Kasumi-1 (cell line): ENCODE measurements at regions not wholly inside any gene's neighbourhood (a gene's known extent, or its start where the extent isn't known, plus 50 kb on each side); places are given as distances from the start of the nearest gene placed in this dataset.
"Not testable (repeated sequence)": the region's sequence is repeated elsewhere in the genome, so short reads cannot be mapped to it uniquely, and the experiment has no call there.

Experiments used
- DNase-seq, 2 experiments: peaks; one replicate each; lab custom pipeline; 2025; lab: John Stamatoyannopoulos, UW

- no peak for DNase-seq
Observed at GRCh38 chr1:164433818-164434170, 125.2 kb upstream of the PBX1 start.

DNA sequence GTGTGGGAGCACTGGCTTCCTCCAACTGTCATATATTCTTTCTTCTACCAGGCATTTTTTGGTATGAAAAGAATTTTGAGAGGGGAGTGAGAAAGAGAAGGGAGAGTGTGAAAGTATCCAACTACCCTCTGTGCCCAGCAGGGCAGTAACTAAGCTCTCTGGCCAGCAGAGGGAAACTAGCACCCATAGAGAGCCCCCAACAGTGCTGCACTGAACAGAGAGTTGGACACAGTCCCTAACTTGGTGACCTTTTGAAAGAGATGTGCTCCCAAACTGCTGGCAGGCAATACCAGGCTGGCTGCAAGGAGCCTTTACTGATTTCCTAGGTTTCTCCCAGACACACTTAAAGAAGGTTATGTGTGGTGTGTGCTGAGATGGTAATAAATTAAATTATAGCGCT, 118.8 kb upstream of the PBX1 start:
- DNase-seq: no peak

GRCh38 chr1:164443166-164443565, 115.8 kb upstream of the PBX1 start:
- DNase-seq: no peak

DNA sequence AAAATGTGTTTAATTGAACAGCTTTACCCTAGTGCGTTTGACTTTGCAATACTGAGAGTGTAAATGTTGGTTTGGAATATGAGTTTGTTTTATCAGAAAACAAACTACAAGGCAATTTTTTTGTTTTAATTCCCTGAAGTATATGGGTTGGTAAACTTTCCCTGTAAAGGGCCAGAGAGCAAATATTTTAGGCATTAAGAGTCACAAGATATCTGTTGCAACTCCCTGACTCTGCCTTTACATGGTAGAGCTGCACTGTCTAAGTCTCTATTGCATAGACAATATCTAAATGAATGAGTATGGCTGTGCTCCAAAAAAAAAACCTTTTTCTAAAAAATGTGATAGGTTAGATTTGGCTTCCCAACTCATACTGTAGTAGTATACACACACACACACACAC, 115.1 kb upstream of the PBX1 start:
- no peak for DNase-seq

DNA sequence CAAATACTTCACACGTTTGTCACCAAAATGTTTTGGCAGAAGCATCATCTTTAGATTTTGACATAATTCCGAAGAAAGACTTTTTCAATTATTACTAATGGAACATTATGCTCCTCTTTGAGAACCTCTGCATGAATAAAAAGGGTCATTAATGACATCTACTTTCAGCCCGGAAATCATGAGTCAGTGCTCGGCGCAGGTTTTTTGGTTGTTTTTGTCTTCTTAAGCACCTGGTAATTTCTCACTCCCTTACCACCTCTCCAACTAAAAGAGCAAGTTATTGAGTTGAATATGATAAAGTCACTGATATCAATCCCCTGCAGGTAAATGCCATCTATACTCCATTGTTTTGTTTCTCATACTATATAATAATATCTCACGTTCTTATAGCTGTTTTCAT, 113.0 kb upstream of the PBX1 start:
- no peak for DNase-seq

- DNase-seq: no peak
Observed at GRCh38 chr1:164452549-164452948, 106.4 kb upstream of the PBX1 start.

DNA sequence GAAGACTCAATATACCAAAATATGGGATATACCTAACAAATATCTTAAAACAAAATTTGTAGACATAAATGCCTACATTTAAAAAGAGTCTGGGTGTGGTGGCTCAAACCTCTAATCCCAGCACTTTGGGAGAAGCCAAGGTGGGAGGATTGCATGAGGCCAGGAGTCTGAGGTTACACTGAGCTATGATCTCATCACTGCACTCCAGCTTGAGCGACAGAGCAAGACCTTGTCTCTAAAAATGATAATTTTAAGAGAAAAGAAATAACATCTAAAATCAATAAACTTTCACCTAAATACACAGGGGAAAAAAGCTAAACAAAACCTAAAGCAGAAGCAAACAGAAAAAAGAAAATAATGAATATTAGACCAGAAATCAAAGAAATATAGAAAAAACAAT, 102.7 kb upstream of the PBX1 start:
- DNase-seq: no peak

GRCh38 chr1:164459176-164459575, 99.8 kb upstream of the PBX1 start:
- not testable (repeated sequence) for DNase-seq

- DNase-seq: no peak
Observed at GRCh38 chr1:164466001-164466421, 93.0 kb upstream of the PBX1 start.

DNA sequence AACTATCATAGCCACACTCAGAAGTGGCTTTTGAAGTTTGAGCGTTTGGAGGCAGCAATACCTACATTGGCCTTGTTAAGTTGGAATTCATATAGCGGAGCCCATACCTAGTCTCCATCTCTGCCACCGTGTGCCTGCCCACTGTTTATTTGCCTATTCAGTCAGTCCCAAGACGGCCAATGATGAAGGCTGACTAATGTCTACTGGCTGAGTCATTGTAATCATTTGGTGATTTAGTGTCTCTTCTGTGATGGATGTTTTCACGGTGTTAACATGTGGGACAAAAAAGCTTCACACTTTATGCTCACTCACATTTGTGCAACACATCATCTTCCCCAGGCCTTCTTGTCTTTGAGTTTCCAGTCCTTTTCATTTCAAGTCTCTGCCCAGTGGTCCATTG, 92.6 kb upstream of the PBX1 start:
- DNase-seq: no peak

DNA sequence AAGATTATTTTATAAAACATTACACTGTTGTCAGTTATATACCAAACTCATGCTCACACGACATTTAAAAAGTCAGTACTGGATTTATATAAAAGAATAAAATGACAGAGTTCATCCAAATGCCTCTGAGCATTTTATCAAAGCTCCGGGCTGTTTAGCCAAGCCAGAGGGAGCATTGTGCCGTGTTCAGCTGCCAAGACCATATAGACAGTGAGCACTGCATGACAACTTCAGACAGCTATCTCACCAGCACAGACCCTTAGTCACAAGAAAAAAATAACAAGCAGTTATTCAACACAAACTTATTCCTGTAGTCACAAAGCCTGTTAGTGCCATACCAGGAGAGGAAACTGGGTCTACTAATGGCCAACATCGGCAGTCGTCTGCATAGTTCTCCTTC, 88.0 kb upstream of the PBX1 start:
- DNase-seq: no peak

DNA sequence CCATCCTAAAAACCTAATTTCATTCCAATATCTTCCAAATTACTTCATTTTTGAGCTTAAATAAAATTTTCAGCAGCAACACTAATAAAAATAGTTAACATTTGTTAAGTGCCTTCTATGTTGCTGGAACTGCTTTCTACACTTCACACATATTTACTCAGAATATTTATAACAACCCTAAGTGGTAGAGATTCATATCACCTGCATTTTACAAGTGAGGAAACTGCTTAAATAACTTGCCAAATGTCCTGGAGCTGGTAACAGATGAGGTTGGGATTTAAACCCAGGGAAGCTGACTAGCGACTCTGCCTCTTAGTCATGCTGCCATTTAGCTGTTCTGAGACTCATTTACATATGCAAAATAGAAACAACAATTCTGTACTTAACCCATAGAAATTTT, 86.1 kb upstream of the PBX1 start:
- DNase-seq: no peak

DNA sequence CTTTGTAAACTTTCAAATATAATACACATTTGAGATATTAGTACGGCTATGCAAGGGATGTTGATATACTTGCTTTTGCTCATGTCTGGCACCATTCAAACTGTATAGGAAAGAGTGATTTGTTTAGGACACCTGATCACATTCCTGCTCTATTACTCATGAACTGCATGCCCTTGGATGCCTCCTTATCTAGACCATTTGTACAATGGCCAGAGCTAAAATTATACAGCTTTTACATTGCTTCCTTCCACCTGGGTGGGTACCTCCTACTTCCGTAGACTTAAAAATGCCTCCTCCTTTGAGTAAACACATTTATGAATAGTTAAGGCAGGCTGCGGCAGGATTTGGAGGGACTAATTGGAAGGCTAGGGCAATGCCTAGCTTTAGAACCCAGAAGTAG, 85.4 kb upstream of the PBX1 start:
- DNase-seq: no peak

GRCh38 chr1:164475834-164476233, 83.2 kb upstream of the PBX1 start:
- DNase-seq: no peak

- DNase-seq: no peak
Observed at GRCh38 chr1:164477343-164477742, 81.6 kb upstream of the PBX1 start.

DNA sequence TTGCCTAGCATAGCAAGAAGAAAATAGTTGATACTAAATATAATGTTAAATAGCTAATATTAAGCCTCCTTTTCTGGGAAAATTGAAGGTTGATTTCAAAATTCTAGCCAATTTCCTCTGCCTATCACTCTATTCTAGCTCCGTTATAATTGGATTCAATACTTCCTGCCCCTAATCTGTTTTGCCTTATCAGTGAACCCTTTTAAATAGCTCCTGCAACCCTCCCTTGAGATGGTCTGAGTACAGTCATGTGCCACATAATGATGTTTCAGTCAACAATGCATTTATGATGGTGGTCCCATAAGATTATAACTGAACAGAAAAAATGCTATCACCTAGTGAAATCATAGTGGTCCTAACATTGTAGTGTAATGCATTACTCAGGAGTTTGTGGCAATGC, 79.7 kb upstream of the PBX1 start:
- no peak for DNase-seq

GRCh38 chr1:164480285-164480907, 78.6 kb upstream of the PBX1 start:
- DNase-seq: no peak

DNA sequence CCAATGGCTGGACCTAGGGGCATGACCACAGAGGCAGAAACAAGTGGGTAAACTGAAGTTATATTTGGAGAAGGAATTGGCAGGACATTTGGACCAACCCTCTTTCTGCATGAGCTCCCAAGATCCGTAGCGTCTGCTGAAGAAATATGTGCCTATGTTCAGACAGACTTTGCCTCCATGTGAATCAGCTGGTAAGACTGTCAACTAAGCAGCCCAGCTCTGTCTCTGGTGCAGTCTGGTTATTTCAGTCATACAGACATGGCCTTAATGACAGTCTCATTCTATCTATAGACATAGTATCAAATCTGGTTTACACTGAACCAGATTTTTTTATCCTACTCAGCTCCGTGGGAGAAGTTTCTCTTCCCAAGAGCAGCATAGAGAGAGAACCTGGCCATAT, 63.1 kb upstream of the PBX1 start:
- no peak for DNase-seq

DNA sequence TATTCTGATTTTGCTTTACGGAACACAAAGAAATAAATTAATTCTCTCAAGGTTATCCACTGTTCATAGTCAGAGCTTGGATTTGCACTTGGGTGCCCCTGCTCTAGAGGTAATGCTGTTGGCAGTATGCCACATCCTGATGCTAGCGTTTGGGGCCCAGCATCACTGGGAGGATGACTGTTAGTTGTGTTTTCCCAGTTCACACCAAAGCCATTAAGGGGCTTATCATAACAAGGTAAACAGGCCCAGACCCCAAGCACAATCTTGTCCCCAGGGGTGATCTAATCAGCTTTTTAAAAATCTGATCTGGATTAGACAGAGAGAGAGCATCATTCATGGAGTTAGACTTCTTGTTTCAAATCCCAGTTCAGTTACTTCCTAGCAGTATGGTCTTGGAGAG, 60.2 kb upstream of the PBX1 start:
- DNase-seq: no peak

DNA sequence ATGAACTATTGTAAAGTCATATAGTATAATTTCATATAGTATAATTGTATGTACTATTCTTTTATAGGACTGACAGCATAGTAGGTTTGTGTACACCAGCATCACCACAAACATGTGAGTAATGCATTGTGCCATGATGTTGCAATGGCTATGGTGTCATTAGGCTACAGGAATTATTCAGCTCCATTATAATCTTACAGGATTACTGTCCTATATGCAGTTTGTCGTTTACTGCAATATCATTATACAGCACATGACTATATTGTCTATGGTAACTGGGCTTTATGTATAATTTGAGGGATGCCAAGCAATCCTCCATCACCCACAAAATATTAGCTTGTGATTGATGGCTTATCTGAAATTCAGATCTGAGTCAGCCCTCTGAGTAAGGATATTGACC, 54.2 kb upstream of the PBX1 start:
- DNase-seq: no peak
